Hepatocyte (in vitro differentiated cells): ENCODE measurements at regions not wholly inside any gene's neighbourhood (a gene's known extent, or its start where the extent isn't known, plus 50 kb on each side); places are given as distances from the start of the nearest gene placed in this dataset.
"Not testable (repeated sequence)": the region's sequence is repeated elsewhere in the genome, so short reads cannot be mapped to it uniquely, and the experiment has no call there.

Experiments used
- DNase-seq: peaks from one replicate; pipeline ENCODE4 v3.0.0-alpha.2; 2016; ENCODE audit warnings: low spot score
- H2AFZ ChIP-seq: fragments of 200-600 bp; sonication (generic); 2 replicates; pipeline ENCODE4 v1.6.0; 2016; ENCODE audit warnings: antibody characterized with exemption, mild to moderate bottlenecking
- H3K27ac ChIP-seq: fragments of 200-600 bp; sonication (generic); 2 replicates; pipeline ENCODE4 v1.5.1; 2016; ENCODE audit warnings: mild to moderate bottlenecking
- H3K27me3 ChIP-seq: fragments of 200-600 bp; sonication (generic); 2 replicates; pipeline ENCODE4 v1.6.1; 2016
- H3K36me3 ChIP-seq: fragments of 200-600 bp; sonication (generic); replicated peaks from 2 replicates; pipeline ENCODE4 v1.5.1; 2016; ENCODE audit warnings: low read depth; ENCODE audit not compliant: insufficient read depth
- H3K4me1 ChIP-seq: fragments of 200-600 bp; sonication (generic); 2 replicates; pipeline ENCODE4 v1.5.1; 2016; ENCODE audit warnings: mild to moderate bottlenecking, moderate library complexity; ENCODE audit not compliant: insufficient read depth
- H3K4me2 ChIP-seq: fragments of 200-600 bp; sonication (generic); 2 replicates; pipeline ENCODE4 v1.6.0; 2016
- H3K4me3 ChIP-seq: fragments of 200-600 bp; sonication (generic); 2 replicates; pipeline ENCODE4 v1.5.1; 2016; ENCODE audit warnings: mild to moderate bottlenecking
- H3K79me2 ChIP-seq: fragments of 200-600 bp; sonication (generic); 2 replicates; pipeline ENCODE4 v1.6.0; 2017; ENCODE audit warnings: mild to moderate bottlenecking
- H3K9me2 ChIP-seq: fragments of 200-600 bp; sonication (generic); replicated peaks from 2 replicates; pipeline ENCODE4 v1.6.0; 2017; ENCODE audit warnings: mild to moderate bottlenecking; ENCODE audit not compliant: insufficient read depth
- H3K9me3 ChIP-seq: fragments of 200-600 bp; sonication (generic); 2 replicates; pipeline ENCODE4 v1.5.1; 2016; ENCODE audit warnings: low read depth, mild to moderate bottlenecking
- H4K20me1 ChIP-seq: fragments of 200-600 bp; sonication (generic); 2 replicates; pipeline ENCODE4 v1.6.0; 2016; ENCODE audit warnings: mild to moderate bottlenecking; ENCODE audit not compliant: insufficient read depth, poor library complexity, severe bottlenecking
- CTCF ChIP-seq: fragments of 200-600 bp; sonication (generic); IDR thresholded peaks from 2 replicates; pipeline ENCODE4 v1.5.1; 2016; ENCODE audit warnings: antibody characterized with exemption, mild to moderate bottlenecking; ENCODE audit not compliant: poor library complexity
- EZH2 ChIP-seq: fragments of 200-600 bp; sonication (generic); IDR thresholded peaks from 2 replicates; pipeline ENCODE4 v1.6.1; 2016; ENCODE audit warnings: antibody characterized with exemption, mild to moderate bottlenecking, borderline replicate concordance
- EZH2phosphoT487 ChIP-seq: fragments of 200-600 bp; sonication (generic); IDR thresholded peaks from one replicate; pipeline ENCODE4 v1.6.1; 2018; ENCODE audit warnings: antibody characterized with exemption, mild to moderate bottlenecking, low read depth, moderate library complexity; ENCODE audit not compliant: unreplicated experiment, severe bottlenecking
- WGBS: methylation state at CpG from one replicate; pipeline ENCODE4 v1.1.6; 2016; ENCODE audit warnings: low lambda C conversion rate; ENCODE audit errors: missing lambda C conversion rate; 5-methylcytosine and 5-hydroxymethylcytosine counted together

- H3K9me3 ChIP-seq, H3K9me2 ChIP-seq, H3K27me3 ChIP-seq, H3K36me3 ChIP-seq, H3K79me2 ChIP-seq, H3K4me3 ChIP-seq, H4K20me1 ChIP-seq, H3K4me2 ChIP-seq, DNase-seq, H3K27ac ChIP-seq, H2AFZ ChIP-seq: not testable (repeated sequence)
- WGBS: 91% methylated on average over 4 of the region's 4 CpGs
- H3K4me1 ChIP-seq: peaks cover 14% of the 10 kb centered on the region
Measured at GRCh38 chr20:17891131-17891530, 77.5 kb downstream of the SNX5 start.

GRCh38 chr20:17890330-17890729, 78.3 kb downstream of the SNX5 start:
- H2AFZ ChIP-seq: no peak overlapping the region
- no peaks in the 10 kb centered on the region for H3K27me3 ChIP-seq
- H3K9me3 ChIP-seq: no peaks in the 10 kb centered on the region
- no peaks in the 10 kb centered on the region for H4K20me1 ChIP-seq
- H3K4me1 ChIP-seq: peaks cover 6% of the 10 kb centered on the region
- H3K79me2 ChIP-seq: no peaks in the 10 kb centered on the region
- H3K36me3 ChIP-seq: no peaks in the 10 kb centered on the region
- H3K4me2 ChIP-seq: no peak overlapping the region
- no peak overlapping the region for H3K4me3 ChIP-seq
- H3K9me2 ChIP-seq: no peaks in the 10 kb centered on the region
- 95% methylated on average over 3 of the region's 3 CpGs for WGBS
- no peak for DNase-seq
- H3K27ac ChIP-seq: no peak overlapping the region
- no peak for TF ChIP-seq EZH2phosphoT487
- no peak for TF ChIP-seq EZH2
- no peak for TF ChIP-seq CTCF

- Histone ChIP-seq H3K79me2 (no peaks in the 10 kb centered on the region), H3K4me3 (no peak overlapping the region), H3K4me1 (no peaks in the 10 kb centered on the region), H3K36me3 (no peaks in the 10 kb centered on the region), H3K9me3 (no peaks in the 10 kb centered on the region), H2AFZ (no peak overlapping the region), H3K9me2 (no peaks in the 10 kb centered on the region), H3K27me3 (no peaks in the 10 kb centered on the region), H3K4me2 (no peak overlapping the region), H3K27ac (no peak overlapping the region), H4K20me1 (no peaks in the 10 kb centered on the region)
- TF ChIP-seq EZH2: no peak
- no peak for TF ChIP-seq CTCF
- TF ChIP-seq EZH2phosphoT487: no peak
- DNase-seq: no peak
- 93% methylated on average over 1 of the region's 1 CpG for WGBS
Measured at GRCh38 chr20:17889226-17889625, 79.4 kb downstream of the SNX5 start.

- TF ChIP-seq EZH2 (no peak), EZH2phosphoT487 (no peak), CTCF (no peak)
- Histone ChIP-seq H3K4me3 (no peak overlapping the region), H3K79me2 (no peaks in the 10 kb centered on the region), H4K20me1 (no peaks in the 10 kb centered on the region), H3K9me3 (no peaks in the 10 kb centered on the region), H3K27ac (no peak overlapping the region), H3K27me3 (no peaks in the 10 kb centered on the region), H2AFZ (no peak overlapping the region), H3K36me3 (no peaks in the 10 kb centered on the region), H3K4me1 (no peaks in the 10 kb centered on the region), H3K9me2 (no peaks in the 10 kb centered on the region), H3K4me2 (no peak overlapping the region)
- no peak for DNase-seq
- WGBS: 81% methylated on average over 9 of the region's 9 CpGs
Measured at GRCh38 chr20:17888044-17888443, 80.5 kb downstream of the SNX5 start.
